Ishikawa (cell line): ENCODE measurements at regions not wholly inside any gene's neighbourhood (a gene's known extent, or its start where the extent isn't known, plus 50 kb on each side); places are given as distances from the start of the nearest gene placed in this dataset.

ENCODE experiments used
- CREB1 ChIP-seq: IDR thresholded peaks from 2 replicates; pipeline ENCODE4 v1.6.1; 2012; ENCODE audit warnings: low read depth
- EP300 ChIP-seq: IDR thresholded peaks from 2 replicates; pipeline ENCODE4 v1.6.1; 2012; ENCODE audit warnings: borderline replicate concordance
- NFIC ChIP-seq: IDR thresholded peaks from 2 replicates; pipeline ENCODE4 v1.6.1; 2012
- RAD21 ChIP-seq: IDR thresholded peaks from 2 replicates; pipeline ENCODE4 v1.6.1; 2012; ENCODE audit warnings: low read depth
- TAF1 ChIP-seq: IDR thresholded peaks from 2 replicates; pipeline ENCODE4 v1.6.1; 2012; ENCODE audit warnings: low read depth, mild to moderate bottlenecking
- YY1 ChIP-seq: IDR thresholded peaks from 2 replicates; pipeline ENCODE4 v1.6.1; 2012; ENCODE audit warnings: low read depth
- ZBTB7A ChIP-seq: IDR thresholded peaks from 2 replicates; pipeline ENCODE4 v1.6.1; 2012; ENCODE audit warnings: low read depth
- TF ChIP-seq, protein P1 (sequence below): IDR thresholded peaks from 2 replicates; pipeline ENCODE4 v1.6.1; 2012
- TF ChIP-seq, protein P2 (sequence below): IDR thresholded peaks from 2 replicates; pipeline ENCODE4 v1.6.1; 2012

DNA sequence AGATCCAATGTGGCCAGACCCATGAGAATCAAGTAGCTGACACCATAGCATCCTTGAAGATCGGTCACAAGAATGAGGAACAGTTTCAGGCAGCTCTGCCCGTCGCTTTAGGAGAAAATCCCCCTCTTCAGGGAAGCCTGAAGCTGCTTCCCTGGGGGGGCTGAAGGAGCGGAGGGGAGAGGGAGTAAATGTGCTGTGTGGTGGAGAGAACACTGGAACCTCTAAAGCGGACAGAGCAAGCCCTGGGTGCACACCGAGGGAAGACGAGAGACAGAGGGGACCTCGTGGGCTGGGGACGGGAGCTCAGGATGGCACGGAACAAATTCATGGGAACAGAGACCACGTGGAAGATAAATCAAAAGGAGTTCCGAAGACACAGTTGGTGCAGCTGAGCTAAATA lies 154.3 kb downstream of the NDUFA10 start:
- no peak for TF ChIP-seq NFIC
- no peak for TF ChIP-seq YY1
- no peak for TF ChIP-seq CREB1
- TF ChIP-seq TAF1 = no peak
- TF ChIP-seq, protein P1, sequence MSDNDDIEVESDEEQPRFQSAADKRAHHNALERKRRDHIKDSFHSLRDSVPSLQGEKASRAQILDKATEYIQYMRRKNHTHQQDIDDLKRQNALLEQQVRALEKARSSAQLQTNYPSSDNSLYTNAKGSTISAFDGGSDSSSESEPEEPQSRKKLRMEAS = no peak
- TF ChIP-seq EP300 = no peak
- TF ChIP-seq ZBTB7A = no peak
- TF ChIP-seq, protein P2, sequence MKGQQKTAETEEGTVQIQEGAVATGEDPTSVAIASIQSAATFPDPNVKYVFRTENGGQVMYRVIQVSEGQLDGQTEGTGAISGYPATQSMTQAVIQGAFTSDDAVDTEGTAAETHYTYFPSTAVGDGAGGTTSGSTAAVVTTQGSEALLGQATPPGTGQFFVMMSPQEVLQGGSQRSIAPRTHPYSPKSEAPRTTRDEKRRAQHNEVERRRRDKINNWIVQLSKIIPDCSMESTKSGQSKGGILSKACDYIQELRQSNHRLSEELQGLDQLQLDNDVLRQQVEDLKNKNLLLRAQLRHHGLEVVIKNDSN = no peak
- TF ChIP-seq RAD21 = no peak
